Thymus (tissue), 11 donors: ENCODE measurements at regions not wholly inside any gene's neighbourhood (a gene's known extent, or its start where the extent isn't known, plus 50 kb on each side); places are given as distances from the start of the nearest gene placed in this dataset.

Experiments
- DNase-seq, 9 donors: peaks; one replicate each; pipeline ENCODE4 v3.0.0-alpha.2; 2013; ENCODE audit warnings: low spot score in 9 of 9, low read depth in 6 of 9, missing footprints in 1 of 9
- H3K27ac ChIP-seq, 2 donors: one replicate each; pipeline ENCODE4 v1.5.1; 2013; ENCODE audit warnings: control low read depth in 1 of 2, low read depth in 1 of 2, low read length in 1 of 2, mild to moderate bottlenecking in 1 of 2, moderate library complexity in 1 of 2
- H3K27me3 ChIP-seq, 2 donors: one replicate each; pipeline ENCODE4 v1.5.1; 2013; ENCODE audit warnings: low read length in 1 of 2; ENCODE audit not compliant: control insufficient read depth in 2 of 2, insufficient read depth in 1 of 2
- H3K36me3 ChIP-seq, 2 donors: one replicate each; pipeline ENCODE4 v1.5.1; 2013; ENCODE audit warnings: low read length in 1 of 2, mild to moderate bottlenecking in 1 of 2, moderate library complexity in 1 of 2; ENCODE audit not compliant: control insufficient read depth in 2 of 2, insufficient read depth in 2 of 2
- H3K4me1 ChIP-seq, 2 donors: one replicate each; pipeline ENCODE4 v1.5.1; 2013; ENCODE audit warnings: low read length in 2 of 2; ENCODE audit not compliant: control insufficient read depth in 2 of 2, insufficient read depth in 2 of 2
- H3K4me3 ChIP-seq, 2 donors: one replicate each; pipeline ENCODE4 v1.5.1; 2013; ENCODE audit warnings: low read length in 2 of 2, control low read depth in 1 of 2, mild to moderate bottlenecking in 1 of 2
- H3K9me3 ChIP-seq, 2 donors: one replicate each; pipeline ENCODE4 v1.5.1; 2013; ENCODE audit warnings: low read length in 1 of 2, mild to moderate bottlenecking in 1 of 2; ENCODE audit not compliant: control insufficient read depth in 2 of 2, insufficient read depth in 1 of 2
- WGBS: extraction: QIAGEN DNeasy Blood & Tissue Kit; methylation state at CpG from one replicate; pipeline ENCODE4 v1.1.7; 2013; 5-methylcytosine and 5-hydroxymethylcytosine counted together
- donor health status: healthy.

- Histone ChIP-seq H3K4me3 (no peak overlapping the region), H3K36me3 (no peaks in the 10 kb centered on the region), H3K9me3 (no peaks in the 10 kb centered on the region), H3K27ac (no peak overlapping the region), H3K4me1 (no peaks in the 10 kb centered on the region), H3K27me3 (no peaks in the 10 kb centered on the region)
- no peak for DNase-seq
- WGBS: 79% methylated on average over 4 of the region's 4 CpGs
Measured at GRCh38 chr11:95367726-95368125, 136.7 kb upstream of the SESN3 start.

GRCh38 chr11:95365348-95365747 lies 134.3 kb upstream of the SESN3 start:
- no peak overlapping the region for H3K4me3 ChIP-seq
- 53% methylated on average over 3 of the region's 3 CpGs for WGBS

GRCh38 chr11:95364324-95365295 lies 133.6 kb upstream of the SESN3 start:
- no peak overlapping the region for H3K4me3 ChIP-seq
- no peak for DNase-seq
- H3K4me1 ChIP-seq: no peaks in the 10 kb centered on the region
- H3K27me3 ChIP-seq: no peaks in the 10 kb centered on the region
- 97% methylated on average over 4 of the region's 4 CpGs for WGBS
- H3K9me3 ChIP-seq: no peaks in the 10 kb centered on the region
- H3K36me3 ChIP-seq: no peaks in the 10 kb centered on the region
- H3K27ac ChIP-seq: no peak overlapping the region

More at GRCh38 chr11:95365348-95365747, 134.3 kb upstream of the SESN3 start:
- Histone ChIP-seq H3K9me3 (no peaks in the 10 kb centered on the region), H3K36me3 (no peaks in the 10 kb centered on the region), H3K4me1 (no peaks in the 10 kb centered on the region), H3K27ac (no peak overlapping the region), H3K27me3 (no peaks in the 10 kb centered on the region)
- DNase-seq: no peak

- Histone ChIP-seq H3K4me3 (no peak overlapping the region), H3K27me3 (no peaks in the 10 kb centered on the region), H3K27ac (no peak overlapping the region), H3K36me3 (no peaks in the 10 kb centered on the region), H3K4me1 (no peaks in the 10 kb centered on the region), H3K9me3 (no peaks in the 10 kb centered on the region)
- DNase-seq: no peak
- WGBS: 95% methylated on average over 8 of the region's 8 CpGs
Measured at GRCh38 chr11:95363708-95364107, 132.7 kb upstream of the SESN3 start.

GRCh38 chr11:95363164-95363563 lies 132.2 kb upstream of the SESN3 start:
- no peak overlapping the region for H3K4me3 ChIP-seq
- 71% methylated on average over 3 of the region's 3 CpGs for WGBS
- H3K36me3 ChIP-seq: no peaks in the 10 kb centered on the region
- DNase-seq: no peak
- no peaks in the 10 kb centered on the region for H3K27me3 ChIP-seq
- no peaks in the 10 kb centered on the region for H3K9me3 ChIP-seq
- no peak overlapping the region for H3K27ac ChIP-seq
- H3K4me1 ChIP-seq: no peaks in the 10 kb centered on the region

- H3K4me1 ChIP-seq: no peaks in the 10 kb centered on the region
- no peak overlapping the region for H3K27ac ChIP-seq
- no peak for DNase-seq
- WGBS: 98% methylated on average over 2 of the region's 2 CpGs
- H3K4me3 ChIP-seq: no peak overlapping the region
- no peaks in the 10 kb centered on the region for H3K27me3 ChIP-seq
- H3K9me3 ChIP-seq: no peaks in the 10 kb centered on the region
- no peaks in the 10 kb centered on the region for H3K36me3 ChIP-seq
Measured at GRCh38 chr11:95361180-95361579, 130.2 kb upstream of the SESN3 start.

GRCh38 chr11:95360377-95361075 lies 129.5 kb upstream of the SESN3 start:
- no peaks in the 10 kb centered on the region for H3K4me1 ChIP-seq
- WGBS: 96% methylated on average over 8 of the region's 8 CpGs

GRCh38 chr11:95359756-95360155 lies 128.8 kb upstream of the SESN3 start:
- DNase-seq: no peak
- no peaks in the 10 kb centered on the region for H3K4me1 ChIP-seq
- H3K4me3 ChIP-seq: no peak overlapping the region
- H3K9me3 ChIP-seq: no peaks in the 10 kb centered on the region
- H3K27ac ChIP-seq: peak overlapping the region in 1 of 2 donors; percentile 4
- H3K27me3 ChIP-seq: no peaks in the 10 kb centered on the region
- H3K36me3 ChIP-seq: no peaks in the 10 kb centered on the region
- WGBS: 88% methylated on average over 2 of the region's 2 CpGs

More at GRCh38 chr11:95360377-95361075, 129.5 kb upstream of the SESN3 start:
- Histone ChIP-seq H3K36me3 (no peaks in the 10 kb centered on the region), H3K27ac (no peak overlapping the region), H3K27me3 (no peaks in the 10 kb centered on the region), H3K4me3 (no peak overlapping the region), H3K9me3 (no peaks in the 10 kb centered on the region)
- DNase-seq: no peak

GRCh38 chr11:95359341-95359663 lies 128.3 kb upstream of the SESN3 start:
- 96% methylated on average over 1 of the region's 1 CpG for WGBS
- Histone ChIP-seq H3K27me3 (no peaks in the 10 kb centered on the region), H3K4me3 (no peak overlapping the region), H3K36me3 (no peaks in the 10 kb centered on the region), H3K4me1 (no peaks in the 10 kb centered on the region), H3K27ac (peak overlapping the region in 1 of 2 donors; percentile 4), H3K9me3 (no peaks in the 10 kb centered on the region)
- no peak for DNase-seq
